ENCODE measurements at regions not wholly inside any gene's neighbourhood (a gene's known extent, or its start where the extent isn't known, plus 50 kb on each side); places are given as distances from the start of the nearest gene placed in this dataset.
"Not testable (repeated sequence)": the region's sequence is repeated elsewhere in the genome, so short reads cannot be mapped to it uniquely, and the experiment has no call there.

- TF ChIP-seq ZNF280D (tag by site-specific recombination; IDR thresholded peaks at IDR 0.05) (no peak), ZNF549 (tag by site-specific recombination; IDR thresholded peaks at IDR 0.05) (no peak), ZNF670 (tag by site-specific recombination; IDR thresholded peaks at IDR 0.05; ENCODE audit: low read depth) (no peak)
These were observed 104.9 kb downstream of the SOX14 start (continued) for GRCh38 chr3:137869022-137869421.

- H3K9me3 ChIP-seq (ENCODE audit: control insufficient read depth, insufficient read depth, low read depth, low read length); H3K4me1 ChIP-seq (ENCODE audit: control insufficient read depth, insufficient read depth, low read length); POLR2A ChIA-PET; H3K36me3 ChIP-seq (ENCODE audit: control insufficient read depth in 2 of 2, insufficient read depth in 1 of 2, low read length in 2 of 2); CTCF ChIA-PET; H3K27ac ChIP-seq (ENCODE audit: extremely low read depth, low read depth, low read length); H3K4me3 ChIP-seq (ENCODE audit: low read depth, low read length): not testable (repeated sequence)
These were observed 108.5 kb downstream of the SOX14 start for GRCh38 chr3:137872589-137872988.

- H3K4me1 ChIP-seq (ENCODE audit: control insufficient read depth, insufficient read depth, low read length); H3K4me3 ChIP-seq (ENCODE audit: low read depth, low read length); H3K9me3 ChIP-seq (ENCODE audit: control insufficient read depth, insufficient read depth, low read depth, low read length); CTCF ChIA-PET; H3K36me3 ChIP-seq (ENCODE audit: control insufficient read depth in 2 of 2, insufficient read depth in 1 of 2, low read length in 2 of 2); H3K27ac ChIP-seq (ENCODE audit: extremely low read depth, low read depth, low read length); POLR2A ChIA-PET: not testable (repeated sequence)
These were observed 113.1 kb upstream of the CLDN18 start for GRCh38 chr3:137896842-137897241.

GRCh38 chr3:137906985-137907649, 102.8 kb upstream of the CLDN18 start:
- ChIA-PET CTCF (no interaction called here), POLR2A (no interaction called here)
- Histone ChIP-seq H3K9me3 (ENCODE audit: control insufficient read depth, insufficient read depth, low read depth, low read length) (no peaks in the 10 kb centered on the region), H3K36me3 (ENCODE audit: control insufficient read depth in 2 of 2, insufficient read depth in 1 of 2, low read length in 2 of 2) (no peaks in the 10 kb centered on the region), H3K4me3 (ENCODE audit: low read depth, low read length) (no peak overlapping the region), H3K27ac (ENCODE audit: extremely low read depth, low read depth, low read length) (no peak overlapping the region), H3K4me1 (ENCODE audit: control insufficient read depth, insufficient read depth, low read length) (no peaks in the 10 kb centered on the region)
- TF ChIP-seq RBAK (tag by site-specific recombination; IDR thresholded peaks at IDR 0.05) (no peak), ZBTB17 (tag by site-specific recombination; IDR thresholded peaks at IDR 0.05) (no peak), AEBP2 (tag by site-specific recombination; IDR thresholded peaks at IDR 0.05; ENCODE audit: borderline replicate concordance) (no peak), ZNF549 (tag by site-specific recombination; IDR thresholded peaks at IDR 0.05) (no peak), GFI1B (tag by site-specific recombination; IDR thresholded peaks at IDR 0.05) (no peak), ZNF530 (tag by site-specific recombination; IDR thresholded peaks at IDR 0.05; ENCODE audit: low read depth) (no peak), SP2 (tag by site-specific recombination; IDR thresholded peaks at IDR 0.05) (no peak)

- no peak overlapping the region for H3K4me3 ChIP-seq (ENCODE audit: low read depth, low read length)
- no peak overlapping the region for H3K27ac ChIP-seq (ENCODE audit: extremely low read depth, low read depth, low read length)
- no peaks in the 10 kb centered on the region for H3K9me3 ChIP-seq (ENCODE audit: control insufficient read depth, insufficient read depth, low read depth, low read length)
- ChIA-PET CTCF (no interaction called here), POLR2A (no interaction called here)
- no peaks in the 10 kb centered on the region for H3K4me1 ChIP-seq (ENCODE audit: control insufficient read depth, insufficient read depth, low read length)
- no peaks in the 10 kb centered on the region for H3K36me3 ChIP-seq (ENCODE audit: control insufficient read depth in 2 of 2, insufficient read depth in 1 of 2, low read length in 2 of 2)
- TF ChIP-seq ZNF747 (tag by site-specific recombination; IDR thresholded peaks at IDR 0.05) (no peak), ZNF426 (tag by site-specific recombination; IDR thresholded peaks at IDR 0.05) (no peak), ZNF398 (tag by site-specific recombination; IDR thresholded peaks at IDR 0.05) (no peak), ZBTB10 (tag by site-specific recombination; IDR thresholded peaks at IDR 0.05) (no peak), BCL11B (tag by site-specific recombination; IDR thresholded peaks at IDR 0.05; ENCODE audit: low read depth) (no peak), MEIS1 (CRISPR knock-in tag; IDR thresholded peaks at IDR 0.05; ENCODE audit: borderline replicate concordance) (no peak)
These were observed 85.3 kb upstream of the CLDN18 start for GRCh38 chr3:137924628-137925027.

Data from HEK293 (cell line).